COLO668 (cell line): ENCODE measurements at regions not wholly inside any gene's neighbourhood (a gene's known extent, or its start where the extent isn't known, plus 50 kb on each side); places are given as distances from the start of the nearest gene placed in this dataset.
"Not testable (repeated sequence)": the region's sequence is repeated elsewhere in the genome, so short reads cannot be mapped to it uniquely, and the experiment has no call there.

Experiments used
- DNase-seq: peaks from one replicate; lab custom pipeline; 2025; ENCODE audit not compliant: unreplicated experiment; lab: John Stamatoyannopoulos, UW

- no peak for DNase-seq
Observed at GRCh38 chr6:8652710-8653109, 217.4 kb upstream of the SLC35B3 start.

GRCh38 chr6:8651998-8652397, 216.7 kb upstream of the SLC35B3 start:
- DNase-seq: no peak

DNA sequence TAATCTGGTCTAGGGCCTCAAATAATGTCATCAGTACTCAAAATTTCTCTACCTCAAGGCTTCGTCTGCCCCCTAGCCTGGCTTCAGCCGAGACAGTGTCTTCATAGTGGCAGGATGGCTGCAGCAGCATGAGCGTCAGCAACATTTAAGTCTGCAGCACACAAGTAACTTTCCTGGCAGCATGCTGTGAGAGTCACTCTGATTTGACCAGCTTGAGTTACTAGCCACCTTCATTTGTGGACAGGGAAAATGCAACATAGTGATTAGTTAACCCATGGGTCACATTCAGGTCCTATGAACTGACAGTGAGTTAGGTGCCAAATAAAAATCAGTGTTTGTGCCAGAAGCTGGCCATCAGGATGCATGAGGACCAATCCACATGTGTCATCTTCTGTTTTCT, 209.9 kb upstream of the SLC35B3 start:
- DNase-seq: no peak

- no peak for DNase-seq
Observed at GRCh38 chr6:8644306-8644705, 209.0 kb upstream of the SLC35B3 start.

DNA sequence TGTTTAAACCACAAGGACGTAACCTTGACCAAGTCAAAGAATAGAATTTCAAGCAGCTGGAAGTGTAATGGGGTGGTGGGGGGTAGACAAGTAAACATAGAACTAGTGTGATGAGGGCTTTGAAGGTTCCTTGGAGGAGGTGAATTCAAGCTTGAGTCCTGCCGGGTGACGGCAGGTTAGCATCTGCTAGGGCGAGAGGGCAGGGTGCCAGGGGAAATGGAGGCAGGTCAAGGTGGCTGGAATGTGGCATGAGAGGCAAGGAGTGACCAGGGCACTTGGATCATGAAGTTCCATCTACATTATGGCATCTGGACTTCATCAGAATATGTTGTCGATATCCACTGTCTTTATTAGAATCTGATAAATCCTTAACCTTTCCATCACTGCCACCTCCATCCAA, 207.5 kb upstream of the SLC35B3 start:
- no peak for DNase-seq

DNA sequence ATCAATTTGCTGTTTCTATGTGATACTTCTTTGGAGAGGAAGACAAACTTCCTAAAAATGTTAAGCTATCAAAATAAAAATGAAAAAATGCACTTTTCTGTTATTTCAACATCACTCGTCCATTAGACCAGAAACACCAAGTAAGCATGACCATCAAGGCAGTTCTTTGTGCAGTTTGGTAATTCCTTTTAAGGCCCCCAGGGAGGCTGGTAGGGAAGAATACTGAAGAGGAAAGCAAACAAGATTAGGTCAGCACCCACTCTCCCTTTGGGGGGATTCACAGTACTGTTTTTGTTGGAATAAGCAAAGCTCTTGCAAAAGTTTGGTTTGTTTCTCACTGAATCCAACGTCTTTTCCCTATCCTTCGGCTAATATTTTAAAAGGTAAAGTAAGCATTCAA, 206.8 kb upstream of the SLC35B3 start:
- DNase-seq: no peak

GRCh38 chr6:8639928-8640649, 204.7 kb upstream of the SLC35B3 start:
- no peak for DNase-seq

DNA sequence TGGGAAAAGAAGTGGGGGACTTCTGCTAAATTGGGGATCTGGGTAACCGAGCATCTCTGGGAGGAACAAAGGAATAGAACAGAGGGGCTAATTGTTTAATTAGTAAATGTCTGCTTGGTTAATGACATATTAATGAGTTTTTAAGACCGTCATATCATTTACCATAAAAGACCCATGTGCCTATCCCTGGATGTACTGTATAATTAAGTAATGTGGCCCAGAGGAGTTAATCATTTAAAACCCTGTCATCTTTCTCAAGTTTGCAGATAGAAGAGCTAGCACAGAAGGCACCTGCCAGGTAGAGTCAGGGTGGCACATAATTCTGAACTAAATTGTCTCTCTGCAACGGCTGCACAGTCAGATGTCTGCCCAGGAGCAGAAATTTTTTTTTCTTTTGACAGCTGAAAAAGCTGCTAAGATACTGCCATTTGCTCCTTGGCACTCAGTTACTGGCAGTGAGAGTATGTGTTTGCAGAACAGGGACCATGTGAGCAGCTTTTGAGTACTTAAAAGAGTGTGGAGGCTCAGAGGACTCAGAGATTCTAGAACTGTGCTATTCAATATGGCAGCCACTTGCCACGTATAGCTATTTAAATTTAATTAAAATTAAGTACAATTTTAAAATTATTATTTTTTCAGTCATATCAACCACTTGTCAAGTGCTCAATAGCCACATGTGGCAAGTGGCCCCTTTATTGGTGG, 202.7 kb upstream of the SLC35B3 start:
- DNase-seq: no peak

DNA sequence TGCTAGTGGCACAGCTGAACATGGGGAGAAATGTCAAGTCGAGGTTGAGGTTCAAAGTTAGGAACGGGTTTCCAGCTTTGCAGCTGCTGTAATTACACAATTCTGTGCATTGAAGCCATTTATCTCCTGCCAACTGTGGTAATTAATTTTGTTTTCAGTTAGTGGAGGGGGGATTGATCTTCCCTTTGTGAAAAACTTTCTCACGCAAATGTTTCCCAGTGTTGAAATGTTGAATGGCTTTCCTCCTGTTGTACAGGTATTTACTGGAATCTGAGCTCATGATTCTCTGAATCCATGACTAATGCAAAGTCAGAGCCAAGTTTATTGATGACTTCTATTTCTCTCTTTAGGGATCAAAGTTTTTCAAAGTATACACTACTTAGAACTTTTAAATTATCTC, 198.4 kb upstream of the SLC35B3 start:
- no peak for DNase-seq

GRCh38 chr6:8628736-8629135, 193.4 kb upstream of the SLC35B3 start:
- DNase-seq: no peak

DNA sequence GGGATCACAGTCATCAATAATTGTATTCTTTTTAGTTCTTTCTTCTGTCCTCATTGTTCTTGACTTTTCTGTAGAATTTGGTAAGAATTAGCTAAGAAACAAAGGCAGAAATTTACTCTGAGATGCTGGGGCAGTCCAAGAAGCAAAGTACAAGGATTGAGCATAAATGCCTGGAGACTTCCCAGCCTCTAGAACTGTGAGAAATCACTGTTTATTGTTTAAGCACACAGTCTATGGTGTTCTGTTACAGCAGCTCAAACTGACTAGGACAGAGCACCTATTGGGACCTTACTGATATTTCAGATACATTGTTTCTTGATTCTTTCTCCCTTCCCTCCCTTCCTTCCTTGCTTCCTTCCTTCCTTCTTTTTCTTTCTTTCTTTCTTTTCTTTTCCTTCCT, 192.7 kb upstream of the SLC35B3 start:
- no peak for DNase-seq

DNA sequence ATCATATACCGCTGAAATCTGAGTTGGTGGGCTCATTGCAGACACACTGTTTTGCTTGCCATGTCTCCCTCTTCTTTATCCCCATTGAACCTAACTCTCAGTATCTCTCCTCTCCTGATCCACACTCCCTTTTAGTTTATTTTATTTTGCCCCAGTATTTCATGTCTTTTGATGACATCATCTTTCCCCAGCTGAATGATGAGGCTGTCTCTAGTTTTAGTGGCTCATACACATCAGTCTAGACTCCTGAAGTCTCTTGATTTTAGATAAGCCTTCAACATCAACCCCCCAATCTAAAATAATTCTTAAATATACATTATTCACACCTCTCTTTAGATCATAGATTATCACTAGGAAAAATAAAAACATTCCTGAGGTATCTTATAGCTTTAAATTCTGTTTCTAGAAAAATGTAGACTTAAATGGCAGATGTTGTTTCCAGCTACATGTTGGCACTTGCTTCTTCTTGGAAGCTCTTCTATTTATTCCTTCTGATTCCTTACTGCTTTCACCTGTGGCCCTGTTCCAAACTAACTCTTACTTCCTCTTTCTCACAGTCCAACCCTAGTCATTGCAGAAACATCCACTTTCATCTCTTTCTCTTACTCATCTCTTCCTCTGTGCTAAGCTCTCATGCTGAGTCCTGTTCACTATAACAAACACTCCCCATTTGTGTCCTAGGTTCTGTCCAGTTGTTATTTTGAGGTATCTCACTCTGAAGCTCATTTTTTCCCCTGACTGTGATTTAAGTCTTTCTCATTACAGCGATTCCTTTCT, 191.9 kb upstream of the SLC35B3 start:
- DNase-seq: no peak

- no peak for DNase-seq
Observed at GRCh38 chr6:8624665-8625064, 189.3 kb upstream of the SLC35B3 start.

GRCh38 chr6:8623441-8623840, 188.1 kb upstream of the SLC35B3 start:
- DNase-seq: no peak

GRCh38 chr6:8619853-8620252, 184.5 kb upstream of the SLC35B3 start:
- DNase-seq: no peak

DNA sequence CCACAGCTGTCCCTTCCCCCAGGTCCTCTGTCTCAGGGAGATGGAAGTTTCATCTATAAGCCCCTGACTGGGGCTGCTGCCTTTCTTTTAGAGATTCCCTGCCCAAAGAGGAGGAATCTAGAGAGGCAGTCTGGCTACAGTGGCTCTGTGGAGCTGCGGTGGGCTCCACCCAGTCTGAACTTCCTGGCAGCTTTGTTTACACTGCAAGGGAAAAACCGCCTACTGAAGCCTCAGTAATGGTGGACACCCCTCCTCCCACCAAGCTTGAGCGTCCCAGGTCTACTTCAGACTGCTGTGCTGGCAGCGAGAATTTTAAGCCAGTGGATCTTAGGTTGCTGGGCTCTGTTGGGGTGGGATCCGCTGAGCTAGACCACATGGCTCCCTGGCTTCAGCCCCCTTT, 184.1 kb upstream of the SLC35B3 start:
- not testable (repeated sequence) for DNase-seq

DNA sequence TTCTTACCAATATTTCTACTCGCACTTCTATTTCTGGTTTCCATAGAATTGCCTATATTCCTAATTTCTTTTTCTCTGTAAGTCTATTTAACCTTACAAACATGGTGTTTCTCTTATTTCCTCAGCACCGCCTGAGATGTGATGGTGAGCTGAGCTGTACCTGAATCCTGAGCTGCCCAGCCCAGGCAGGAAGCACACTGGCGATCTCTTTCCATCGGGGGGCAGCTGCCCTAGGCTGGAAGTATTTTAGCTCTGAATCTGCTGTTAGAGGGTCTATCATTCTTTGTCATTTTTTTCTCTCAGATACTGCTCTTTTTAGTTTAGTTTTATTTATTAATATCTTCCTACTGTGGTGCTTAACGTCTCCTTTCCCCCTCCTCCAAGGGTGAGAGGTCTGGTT, 173.4 kb upstream of the SLC35B3 start:
- no peak for DNase-seq

- no peak for DNase-seq
Observed at GRCh38 chr6:8589941-8590729, 154.8 kb upstream of the SLC35B3 start.

DNA sequence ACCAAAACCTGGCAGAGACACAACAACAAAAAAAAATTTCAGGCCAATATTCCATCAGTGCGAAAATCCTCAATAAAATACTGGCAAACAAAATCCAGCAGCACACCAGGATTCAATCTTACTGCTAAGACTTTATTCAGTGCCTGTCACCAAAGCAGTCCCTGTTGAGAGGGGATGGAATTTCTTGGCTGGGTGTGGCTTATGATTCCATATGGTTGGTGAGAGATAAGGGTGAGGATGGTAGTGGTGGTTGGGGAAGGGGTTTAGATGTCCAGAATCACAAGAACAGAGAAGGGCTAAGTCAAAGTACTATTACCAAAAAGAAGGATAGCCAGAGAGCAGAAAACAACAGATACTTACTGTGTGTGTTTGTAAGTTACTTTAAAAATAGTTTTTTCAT, 152.8 kb upstream of the SLC35B3 start:
- DNase-seq: no peak

DNA sequence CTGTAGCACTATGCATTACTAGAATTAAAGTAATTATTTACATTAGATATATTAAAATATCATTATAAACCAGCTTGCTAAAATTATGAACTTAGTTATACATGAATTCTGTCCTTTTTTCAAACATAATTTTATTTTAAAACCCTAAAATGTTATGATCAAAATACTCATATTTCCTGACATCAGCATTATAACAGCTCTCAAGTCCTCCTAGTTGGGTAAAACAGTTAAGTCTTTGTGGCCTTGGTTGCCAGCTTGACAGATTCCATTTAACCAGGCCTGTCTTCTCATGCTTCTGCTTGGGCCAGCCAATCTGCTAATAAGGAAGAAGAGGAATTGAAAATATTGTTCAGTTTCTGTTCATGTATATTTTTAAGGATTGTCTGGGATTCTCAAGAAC, 147.9 kb upstream of the SLC35B3 start:
- DNase-seq: no peak

DNA sequence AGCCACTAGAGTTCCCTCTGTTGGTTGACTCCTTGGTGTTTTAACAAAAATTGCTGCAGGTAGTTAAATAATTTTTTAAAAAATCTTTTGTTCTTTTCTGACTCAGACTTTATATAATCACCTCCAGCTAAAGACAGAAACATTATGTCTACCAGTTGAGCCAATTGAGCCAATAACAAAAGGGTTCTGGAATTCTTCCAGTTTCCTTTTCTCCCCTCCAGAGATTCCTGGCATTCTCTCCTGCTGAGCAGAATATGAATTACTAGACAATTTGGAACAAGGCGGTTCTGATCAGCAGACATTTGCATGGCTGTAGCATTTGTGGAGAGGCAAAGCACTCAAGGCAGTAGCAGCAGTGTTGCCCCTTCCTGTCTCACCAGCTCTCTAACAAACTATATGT, 144.0 kb upstream of the SLC35B3 start:
- DNase-seq: no peak
